K562 (cell line): ENCODE measurements at regions not wholly inside any gene's neighbourhood (a gene's known extent, or its start where the extent isn't known, plus 50 kb on each side); places are given as distances from the start of the nearest gene placed in this dataset.

ENCODE experiments used
- ATAC-seq: fragments of 200-7000 bp; cut with Tn5 transposase; 3 replicates; pipeline ENCODE4 v1.9.1; 2020; ENCODE audit warnings: moderate library complexity
- BruUV-seq: library from RNA; stranded (reverse); fragments of 400-500 nt; replicated peaks from 2 replicates; lab custom pipeline; 2021; lab: Mats Ljungman, UMichigan
- CTCF ChIA-PET: fragments of 300-600 bp; formaldehyde crosslinking; extraction: SDS; loops from one replicate; lab custom pipeline; 2021; ENCODE audit warnings: low intra/inter-chr PET ratio; lab: Yijun Ruan, JAX
- POLR2A ChIA-PET: fragments of 300-600, 350-650 bp; sonication (Branson Sonifier 250); formaldehyde crosslinking; extraction: SDS; loops from one replicate; lab custom pipeline; 2021; ENCODE audit warnings: antibody characterized with exemption, inconsistent platforms; lab: Yijun Ruan, JAX
- DNase-seq, 4 experiments: peaks; one replicate each; pipeline versions ENCODE4 v3.0.0 to v3.0.0-alpha.2; 2011 to 2018; ENCODE audit warnings: low spot score in 3 of 4, mixed read lengths in 3 of 4; ENCODE audit errors: extremely low read depth in 1 of 4
- FAIRE-seq: peaks from 2 replicates; lab custom pipeline; 2011; peaks lifted over from hg19 to GRCh38; lab: Jason Lieb, UNC
- H2AFZ ChIP-seq: 2 replicates; pipeline ENCODE4 v1.6.0; 2011; ENCODE audit warnings: low read depth, low read length, control low read depth, inconsistent platforms
- H3K27ac ChIP-seq: fragments of 200-600 bp; 3 replicates; pipeline ENCODE4 v1.8.0; 2011; ENCODE audit warnings: low read depth, mild to moderate bottlenecking, control low read depth, inconsistent platforms, low read length, moderate library complexity, mixed read lengths; ENCODE audit errors: extremely low read depth
- H3K27me3 ChIP-seq, 2 experiments: fragments of 300-600 bp in 1 of 2; 2 replicates in 1 of 2; 3 replicates in 1 of 2; pipeline versions ENCODE4 v1.6.0 to v1.8.0; 2011; ENCODE audit warnings: inconsistent platforms in 2 of 2, low read length in 2 of 2, mild to moderate bottlenecking in 1 of 2, mixed read lengths in 1 of 2, moderate library complexity in 1 of 2; ENCODE audit not compliant: control insufficient read depth in 2 of 2, insufficient read depth in 2 of 2
- H3K36me3 ChIP-seq: fragments of 300-600 bp; 3 replicates; pipeline ENCODE4 v1.8.0; 2011; ENCODE audit warnings: mild to moderate bottlenecking, low read length, inconsistent platforms; ENCODE audit not compliant: control insufficient read depth, insufficient read depth
- H3K4me1 ChIP-seq, 2 experiments: fragments of 200-600 bp in 1 of 2; replicated peaks in 1 of 2; 2 replicates in 1 of 2; 3 replicates in 1 of 2; pipeline versions ENCODE4 v1.5.1 to v1.8.0; 2011; ENCODE audit warnings: inconsistent platforms in 2 of 2, low read length in 2 of 2, mild to moderate bottlenecking in 1 of 2, mixed read lengths in 1 of 2, moderate library complexity in 1 of 2; ENCODE audit not compliant: control insufficient read depth in 2 of 2, insufficient read depth in 2 of 2
- H3K4me2 ChIP-seq: 2 replicates; pipeline ENCODE4 v1.6.1; 2011; ENCODE audit warnings: low read length, control low read depth, inconsistent platforms, mixed read lengths; ENCODE audit not compliant: insufficient read depth
- H3K4me3 ChIP-seq: fragments of 200-600 bp; sonication (generic), shearing (Covaris generic); 2 replicates; pipeline ENCODE4 v1.5.1; 2016; ENCODE audit warnings: control low read depth, inconsistent platforms
- H3K79me2 ChIP-seq: fragments of 200-600 bp; 3 replicates; pipeline ENCODE4 v1.8.0; 2011; ENCODE audit warnings: low read length, inconsistent platforms; ENCODE audit not compliant: control insufficient read depth, insufficient read depth
- H3K9ac ChIP-seq, 2 experiments: 2 replicates each; pipeline versions ENCODE4 v1.6.0 to v1.6.1; 2011; ENCODE audit warnings: low read depth in 2 of 2, low read length in 2 of 2, control low read depth in 1 of 2, inconsistent platforms in 1 of 2, mild to moderate bottlenecking in 1 of 2, mixed read lengths in 1 of 2; ENCODE audit not compliant: insufficient read depth in 1 of 2
- H3K9me1 ChIP-seq: one replicate; pipeline ENCODE4 v1.6.0; 2011; ENCODE audit warnings: inconsistent platforms, mild to moderate bottlenecking, low read length, moderate library complexity; ENCODE audit not compliant: control insufficient read depth, insufficient read depth
- H3K9me3 ChIP-seq: replicated peaks from 2 replicates; pipeline ENCODE4 v1.5.1; 2011; ENCODE audit warnings: low read depth, low read length, inconsistent platforms; ENCODE audit not compliant: control insufficient read depth, insufficient read depth
- H4K20me1 ChIP-seq: replicated peaks from 2 replicates; pipeline ENCODE4 v1.6.1; 2011; ENCODE audit warnings: low read length, inconsistent platforms, mixed read lengths; ENCODE audit not compliant: control insufficient read depth, insufficient read depth
- HMG20B ChIP-seq: fragments of 250-450 bp; sonication (Bioruptor Pico); IDR thresholded peaks from 2 replicates; pipeline ENCODE4 v1.5.0; 2021; ENCODE audit warnings: mild to moderate bottlenecking
- HOXB6 ChIP-seq: fragments of 250-450 bp; sonication (Bioruptor Pico); IDR thresholded peaks from 2 replicates; pipeline ENCODE4 v1.5.1; 2022; ENCODE audit warnings: mild to moderate bottlenecking, borderline replicate concordance
- SRSF1 ChIP-seq: fragments of 200-400 bp; formaldehyde crosslinking; IDR thresholded peaks from 2 replicates; pipeline ENCODE4 v1.6.1; 2017; ENCODE audit warnings: mild to moderate bottlenecking, low read depth, low read length, moderate library complexity
- ZNF23 ChIP-seq: fragments of 250-450 bp; sonication (Bioruptor Pico); IDR thresholded peaks from 2 replicates; pipeline ENCODE4 v1.4.0; 2020; ENCODE audit warnings: mild to moderate bottlenecking
- ZNF75A ChIP-seq: fragments of 450-650 bp; formaldehyde crosslinking; IDR thresholded peaks from 2 replicates; pipeline ENCODE4 v1.4.0; 2020; ENCODE audit warnings: mild to moderate bottlenecking
- WGBS: fragments of 100-300 bp; shearing (Covaris generic); methylation state at CpG from one replicate; pipeline ENCODE4 v1.1.6; 2016; ENCODE audit warnings: low coverage, mixed read lengths; ENCODE audit not compliant: insufficient coverage; ENCODE audit errors: missing lambda C conversion rate; 5-methylcytosine and 5-hydroxymethylcytosine counted together
- in situ Hi-C: fragments of 300-500 bp; cut with MboI; formaldehyde crosslinking; loops from 4 replicates; pipeline ENCODE4 v1.15.0; 2018; ENCODE audit warnings: inconsistent platforms, mixed read lengths
- intact Hi-C: fragments of 100-400 bp; cut with micrococcal nuclease; formaldehyde crosslinking; loops from 2 replicates; pipeline ENCODE4 v1.14.2; 2022
- TF ChIP-seq, protein P1 (sequence below), 3 experiments: fragments of 200-800 bp in 1 of 3; sonication (Bioruptor generic) in 1 of 3; sonication (generic) in 1 of 3; formaldehyde crosslinking in 1 of 3; IDR thresholded peaks; 2 replicates each; pipeline versions ENCODE4 v1.6.1 to v1.8.0; 2016 to 2022; ENCODE audit warnings: mild to moderate bottlenecking in 2 of 3, missing compliant biosample characterization in 2 of 3, missing genetic modification characterization in 2 of 3, missing genetic modification reagents in 1 of 3
- TF ChIP-seq, protein P2 (sequence below): fragments of 200-800 bp; sonication (Bioruptor generic); IDR thresholded peaks from 2 replicates; pipeline ENCODE4 v1.6.1; 2016; ENCODE audit warnings: missing genetic modification characterization, missing compliant biosample characterization

DNA sequence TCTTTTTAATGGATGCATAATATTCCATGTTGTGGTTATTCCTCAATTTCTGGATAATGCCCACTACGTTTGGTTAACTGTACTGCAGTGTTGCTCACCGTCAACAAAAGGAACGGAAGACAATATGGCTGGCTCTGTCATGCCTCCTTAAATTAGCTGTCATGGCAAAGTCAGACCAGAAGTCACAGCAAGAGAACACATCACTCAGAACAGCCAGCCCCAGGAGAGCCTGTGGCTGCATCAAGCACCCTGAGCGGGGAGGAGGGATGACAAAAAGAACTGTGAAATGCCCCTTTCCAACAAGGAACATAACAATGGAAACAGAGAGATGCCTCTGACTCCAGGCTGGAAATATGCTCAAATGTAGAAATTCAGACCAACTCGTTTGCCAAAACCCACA, 366.0 kb upstream of the ZNF507 start:
- ChIA-PET POLR2A (no interaction called here), CTCF (no interaction called here)
- intact Hi-C loops, result no loop called here

More for the DNA sequence above, 366.0 kb upstream of the ZNF507 start:
- Histone ChIP-seq H3K9me3 (no peaks in the 10 kb centered on the region), H3K9ac (no peak overlapping the region), H3K4me2 (no peak overlapping the region), H3K4me3 (no peak overlapping the region), H3K27ac (no peak overlapping the region), H3K4me1 (no peaks in the 10 kb centered on the region), H4K20me1 (no peaks in the 10 kb centered on the region), H3K9me1 (no peaks in the 10 kb centered on the region), H3K79me2 (no peaks in the 10 kb centered on the region), H2AFZ (no peak overlapping the region), H3K27me3 (peaks cover 0 to 8% of the 10 kb centered on the region in 2 experiments; a peak in 2 of 5 replicates), H3K36me3 (no peaks in the 10 kb centered on the region)
- BruUV-seq, result no TSS peak
- DNase-seq (no peak), FAIRE-seq (no peak), ATAC-seq (no peak)
- 0% methylated on average over 5 of the region's 5 CpGs for WGBS
- in situ Hi-C loops, result no loop called here
- TF ChIP-seq ZNF23 (CRISPR knock-in tag) (no peak), SRSF1 (no peak), HOXB6 (CRISPR knock-in tag) (no peak), ZNF75A (CRISPR knock-in tag) (no peak), HMG20B (CRISPR knock-in tag) (no peak)
- TF ChIP-seq, protein P1, sequence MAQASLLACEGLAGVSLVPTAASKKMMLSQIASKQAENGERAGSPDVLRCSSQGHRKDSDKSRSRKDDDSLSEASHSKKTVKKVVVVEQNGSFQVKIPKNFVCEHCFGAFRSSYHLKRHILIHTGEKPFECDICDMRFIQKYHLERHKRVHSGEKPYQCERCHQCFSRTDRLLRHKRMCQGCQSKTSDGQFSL (CRISPR knock-in tag; IDR thresholded peaks at IDR 0.05), result no peak
- TF ChIP-seq, protein P1 (tag; IDR thresholded peaks at IDR 0.05), result no peak
- TF ChIP-seq, protein P2, sequence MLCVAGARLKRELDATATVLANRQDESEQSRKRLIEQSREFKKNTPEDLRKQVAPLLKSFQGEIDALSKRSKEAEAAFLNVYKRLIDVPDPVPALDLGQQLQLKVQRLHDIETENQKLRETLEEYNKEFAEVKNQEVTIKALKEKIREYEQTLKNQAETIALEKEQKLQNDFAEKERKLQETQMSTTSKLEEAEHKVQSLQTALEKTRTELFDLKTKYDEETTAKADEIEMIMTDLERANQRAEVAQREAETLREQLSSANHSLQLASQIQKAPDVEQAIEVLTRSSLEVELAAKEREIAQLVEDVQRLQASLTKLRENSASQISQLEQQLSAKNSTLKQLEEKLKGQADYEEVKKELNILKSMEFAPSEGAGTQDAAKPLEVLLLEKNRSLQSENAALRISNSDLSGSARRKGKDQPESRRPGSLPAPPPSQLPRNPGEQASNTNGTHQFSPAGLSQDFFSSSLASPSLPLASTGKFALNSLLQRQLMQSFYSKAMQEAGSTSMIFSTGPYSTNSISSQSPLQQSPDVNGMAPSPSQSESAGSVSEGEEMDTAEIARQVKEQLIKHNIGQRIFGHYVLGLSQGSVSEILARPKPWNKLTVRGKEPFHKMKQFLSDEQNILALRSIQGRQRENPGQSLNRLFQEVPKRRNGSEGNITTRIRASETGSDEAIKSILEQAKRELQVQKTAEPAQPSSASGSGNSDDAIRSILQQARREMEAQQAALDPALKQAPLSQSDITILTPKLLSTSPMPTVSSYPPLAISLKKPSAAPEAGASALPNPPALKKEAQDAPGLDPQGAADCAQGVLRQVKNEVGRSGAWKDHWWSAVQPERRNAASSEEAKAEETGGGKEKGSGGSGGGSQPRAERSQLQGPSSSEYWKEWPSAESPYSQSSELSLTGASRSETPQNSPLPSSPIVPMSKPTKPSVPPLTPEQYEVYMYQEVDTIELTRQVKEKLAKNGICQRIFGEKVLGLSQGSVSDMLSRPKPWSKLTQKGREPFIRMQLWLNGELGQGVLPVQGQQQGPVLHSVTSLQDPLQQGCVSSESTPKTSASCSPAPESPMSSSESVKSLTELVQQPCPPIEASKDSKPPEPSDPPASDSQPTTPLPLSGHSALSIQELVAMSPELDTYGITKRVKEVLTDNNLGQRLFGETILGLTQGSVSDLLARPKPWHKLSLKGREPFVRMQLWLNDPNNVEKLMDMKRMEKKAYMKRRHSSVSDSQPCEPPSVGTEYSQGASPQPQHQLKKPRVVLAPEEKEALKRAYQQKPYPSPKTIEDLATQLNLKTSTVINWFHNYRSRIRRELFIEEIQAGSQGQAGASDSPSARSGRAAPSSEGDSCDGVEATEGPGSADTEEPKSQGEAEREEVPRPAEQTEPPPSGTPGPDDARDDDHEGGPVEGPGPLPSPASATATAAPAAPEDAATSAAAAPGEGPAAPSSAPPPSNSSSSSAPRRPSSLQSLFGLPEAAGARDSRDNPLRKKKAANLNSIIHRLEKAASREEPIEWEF (CRISPR knock-in tag), result no peak
